ENCODE measurements at regions not wholly inside any gene's neighbourhood (a gene's known extent, or its start where the extent isn't known, plus 50 kb on each side); places are given as distances from the start of the nearest gene placed in this dataset.

- no peak overlapping the region for H3K4me3 Mint-ChIP-seq
- peaks cover 12% of the 10 kb centered on the region for H3K9me3 Mint-ChIP-seq
- H3K27ac Mint-ChIP-seq = no peak overlapping the region
- DNase-seq = no peak
- POLR2A ChIA-PET = no interaction called here
- CTCF ChIA-PET = no interaction called here
- no peaks in the 10 kb centered on the region for H3K36me3 Mint-ChIP-seq (ENCODE audit: low read depth)
- H3K27me3 Mint-ChIP-seq = no peaks in the 10 kb centered on the region
- H3K4me1 Mint-ChIP-seq = no peaks in the 10 kb centered on the region
Measured at GRCh38 chr10:112026438-112026837, 157.1 kb downstream of the GPAM start.

GRCh38 chr10:112027731-112028280 lies 155.8 kb downstream of the GPAM start:
- DNase-seq = no peak
- CTCF ChIA-PET = no interaction called here
- peaks cover 16% of the 10 kb centered on the region for H3K9me3 Mint-ChIP-seq
- POLR2A ChIA-PET = no interaction called here
- H3K27me3 Mint-ChIP-seq = no peaks in the 10 kb centered on the region
- no peaks in the 10 kb centered on the region for H3K36me3 Mint-ChIP-seq (ENCODE audit: low read depth)
- no peak overlapping the region for H3K4me3 Mint-ChIP-seq
- no peak overlapping the region for H3K27ac Mint-ChIP-seq
- no peaks in the 10 kb centered on the region for H3K4me1 Mint-ChIP-seq

- ChIA-PET POLR2A (no interaction called here), CTCF (no interaction called here)
- Mint-ChIP-seq H3K27ac (no peak overlapping the region), H3K27me3 (no peaks in the 10 kb centered on the region), H3K4me3 (no peak overlapping the region), H3K36me3 (ENCODE audit: low read depth) (no peaks in the 10 kb centered on the region), H3K9me3 (peaks cover 16% of the 10 kb centered on the region), H3K4me1 (no peaks in the 10 kb centered on the region)
- no peak for DNase-seq
Measured at GRCh38 chr10:112030431-112030830, 153.1 kb downstream of the GPAM start.

GRCh38 chr10:112039823-112040222 lies 143.7 kb downstream of the GPAM start:
- CTCF ChIA-PET = no interaction called here
- Mint-ChIP-seq H3K9me3 (no peaks in the 10 kb centered on the region), H3K4me3 (no peak overlapping the region), H3K36me3 (ENCODE audit: low read depth) (no peaks in the 10 kb centered on the region), H3K27ac (no peak overlapping the region), H3K27me3 (no peaks in the 10 kb centered on the region), H3K4me1 (no peaks in the 10 kb centered on the region)
- POLR2A ChIA-PET = no interaction called here
- no peak for DNase-seq

GRCh38 chr10:112040696-112041095 lies 142.9 kb downstream of the GPAM start:
- Mint-ChIP-seq H3K9me3 (no peaks in the 10 kb centered on the region), H3K36me3 (ENCODE audit: low read depth) (no peaks in the 10 kb centered on the region), H3K4me3 (no peak overlapping the region), H3K27me3 (peaks cover under 1% of the 10 kb centered on the region), H3K4me1 (no peaks in the 10 kb centered on the region), H3K27ac (no peak overlapping the region)
- ChIA-PET POLR2A (no interaction called here), CTCF (no interaction called here)
- no peak for DNase-seq

GRCh38 chr10:112045938-112046337 lies 137.6 kb downstream of the GPAM start:
- Mint-ChIP-seq H3K27me3 (peaks cover 2% of the 10 kb centered on the region), H3K4me3 (no peak overlapping the region), H3K9me3 (no peaks in the 10 kb centered on the region), H3K27ac (no peak overlapping the region), H3K36me3 (ENCODE audit: low read depth) (no peaks in the 10 kb centered on the region), H3K4me1 (no peaks in the 10 kb centered on the region)
- DNase-seq = no peak
- CTCF ChIA-PET = no interaction called here
- POLR2A ChIA-PET = no interaction called here

- DNase-seq = no peak
- Mint-ChIP-seq H3K27me3 (peaks cover 2% of the 10 kb centered on the region), H3K27ac (no peak overlapping the region), H3K4me3 (no peak overlapping the region), H3K36me3 (ENCODE audit: low read depth) (no peaks in the 10 kb centered on the region), H3K4me1 (no peaks in the 10 kb centered on the region), H3K9me3 (no peaks in the 10 kb centered on the region)
- ChIA-PET POLR2A (no interaction called here), CTCF (no interaction called here)
Measured at GRCh38 chr10:112047674-112048073, 135.9 kb downstream of the GPAM start.

GRCh38 chr10:112052166-112052565 lies 131.4 kb downstream of the GPAM start:
- no peak for DNase-seq
- POLR2A ChIA-PET = no interaction called here
- H3K27me3 Mint-ChIP-seq = no peaks in the 10 kb centered on the region
- H3K27ac Mint-ChIP-seq = peak overlapping the region; percentile 38
- H3K4me1 Mint-ChIP-seq = no peaks in the 10 kb centered on the region
- no peaks in the 10 kb centered on the region for H3K9me3 Mint-ChIP-seq
- CTCF ChIA-PET = no interaction called here
- no peaks in the 10 kb centered on the region for H3K36me3 Mint-ChIP-seq (ENCODE audit: low read depth)
- H3K4me3 Mint-ChIP-seq = no peak overlapping the region

GRCh38 chr10:112053895-112054294 lies 129.7 kb downstream of the GPAM start:
- no peaks in the 10 kb centered on the region for H3K36me3 Mint-ChIP-seq (ENCODE audit: low read depth)
- POLR2A ChIA-PET = no interaction called here
- no peak for DNase-seq
- H3K27me3 Mint-ChIP-seq = no peaks in the 10 kb centered on the region
- CTCF ChIA-PET = no interaction called here
- no peak overlapping the region for H3K4me3 Mint-ChIP-seq
- no peaks in the 10 kb centered on the region for H3K9me3 Mint-ChIP-seq
- no peak overlapping the region for H3K27ac Mint-ChIP-seq
- no peaks in the 10 kb centered on the region for H3K4me1 Mint-ChIP-seq

GRCh38 chr10:112054516-112054915 lies 129.0 kb downstream of the GPAM start:
- CTCF ChIA-PET = no interaction called here
- Mint-ChIP-seq H3K27me3 (no peaks in the 10 kb centered on the region), H3K4me3 (no peak overlapping the region), H3K9me3 (no peaks in the 10 kb centered on the region), H3K27ac (no peak overlapping the region), H3K4me1 (no peaks in the 10 kb centered on the region), H3K36me3 (ENCODE audit: low read depth) (no peaks in the 10 kb centered on the region)
- POLR2A ChIA-PET = no interaction called here
- no peak for DNase-seq

- POLR2A ChIA-PET = no interaction called here
- H3K9me3 Mint-ChIP-seq = no peaks in the 10 kb centered on the region
Measured at GRCh38 chr10:112057072-112057471, 126.5 kb downstream of the GPAM start.

GRCh38 chr10:112059220-112059619 lies 124.3 kb downstream of the GPAM start:
- Mint-ChIP-seq H3K4me1 (no peaks in the 10 kb centered on the region), H3K4me3 (no peak overlapping the region), H3K27me3 (no peaks in the 10 kb centered on the region), H3K36me3 (ENCODE audit: low read depth) (no peaks in the 10 kb centered on the region), H3K27ac (no peak overlapping the region), H3K9me3 (no peaks in the 10 kb centered on the region)
- no peak for DNase-seq
- ChIA-PET CTCF (no interaction called here), POLR2A (interaction anchor here (0.5 kb wide), 1 partner anchor 22 kb away, joined by 3 read pairs; no protein-coding TSS in a partner anchor)

More at GRCh38 chr10:112057072-112057471, 126.5 kb downstream of the GPAM start:
- Mint-ChIP-seq H3K36me3 (ENCODE audit: low read depth) (no peaks in the 10 kb centered on the region), H3K4me1 (no peaks in the 10 kb centered on the region), H3K4me3 (no peak overlapping the region), H3K27me3 (no peaks in the 10 kb centered on the region), H3K27ac (no peak overlapping the region)
- DNase-seq = no peak
- CTCF ChIA-PET = no interaction called here

GRCh38 chr10:112071596-112072133 lies 111.9 kb downstream of the GPAM start:
- POLR2A ChIA-PET = no interaction called here
- CTCF ChIA-PET = no interaction called here
- H3K9me3 Mint-ChIP-seq = peaks cover 2% of the 10 kb centered on the region
- no peak overlapping the region for H3K4me3 Mint-ChIP-seq
- no peak for DNase-seq
- no peaks in the 10 kb centered on the region for H3K36me3 Mint-ChIP-seq (ENCODE audit: low read depth)
- H3K4me1 Mint-ChIP-seq = no peaks in the 10 kb centered on the region
- no peaks in the 10 kb centered on the region for H3K27me3 Mint-ChIP-seq
- no peak overlapping the region for H3K27ac Mint-ChIP-seq

- H3K27ac Mint-ChIP-seq = no peak overlapping the region
- H3K9me3 Mint-ChIP-seq = no peaks in the 10 kb centered on the region
- DNase-seq = no peak
- no peaks in the 10 kb centered on the region for H3K27me3 Mint-ChIP-seq
- no peaks in the 10 kb centered on the region for H3K36me3 Mint-ChIP-seq (ENCODE audit: low read depth)
- H3K4me3 Mint-ChIP-seq = no peak overlapping the region
- H3K4me1 Mint-ChIP-seq = no peaks in the 10 kb centered on the region
- POLR2A ChIA-PET = no interaction called here
- CTCF ChIA-PET = no interaction called here
Measured at GRCh38 chr10:112078003-112078402, 105.6 kb downstream of the GPAM start.
